NT2/D1 (cell line): ENCODE measurements at regions not wholly inside any gene's neighbourhood (a gene's known extent, or its start where the extent isn't known, plus 50 kb on each side); places are given as distances from the start of the nearest gene placed in this dataset.

Experiments
- SUZ12 ChIP-seq: IDR thresholded peaks from 2 replicates; pipeline ENCODE4 v1.6.1; 2011; ENCODE audit not compliant: insufficient read length, insufficient read depth; ENCODE audit errors: extremely low read depth
- YY1 ChIP-seq: IDR thresholded peaks from 2 replicates; pipeline ENCODE4 v1.6.1; 2011; ENCODE audit not compliant: insufficient read length, insufficient read depth
- ZNF274 ChIP-seq: IDR thresholded peaks from 2 replicates; pipeline ENCODE4 v1.6.1; 2011; ENCODE audit warnings: mild to moderate bottlenecking, low read depth, low read length

DNA sequence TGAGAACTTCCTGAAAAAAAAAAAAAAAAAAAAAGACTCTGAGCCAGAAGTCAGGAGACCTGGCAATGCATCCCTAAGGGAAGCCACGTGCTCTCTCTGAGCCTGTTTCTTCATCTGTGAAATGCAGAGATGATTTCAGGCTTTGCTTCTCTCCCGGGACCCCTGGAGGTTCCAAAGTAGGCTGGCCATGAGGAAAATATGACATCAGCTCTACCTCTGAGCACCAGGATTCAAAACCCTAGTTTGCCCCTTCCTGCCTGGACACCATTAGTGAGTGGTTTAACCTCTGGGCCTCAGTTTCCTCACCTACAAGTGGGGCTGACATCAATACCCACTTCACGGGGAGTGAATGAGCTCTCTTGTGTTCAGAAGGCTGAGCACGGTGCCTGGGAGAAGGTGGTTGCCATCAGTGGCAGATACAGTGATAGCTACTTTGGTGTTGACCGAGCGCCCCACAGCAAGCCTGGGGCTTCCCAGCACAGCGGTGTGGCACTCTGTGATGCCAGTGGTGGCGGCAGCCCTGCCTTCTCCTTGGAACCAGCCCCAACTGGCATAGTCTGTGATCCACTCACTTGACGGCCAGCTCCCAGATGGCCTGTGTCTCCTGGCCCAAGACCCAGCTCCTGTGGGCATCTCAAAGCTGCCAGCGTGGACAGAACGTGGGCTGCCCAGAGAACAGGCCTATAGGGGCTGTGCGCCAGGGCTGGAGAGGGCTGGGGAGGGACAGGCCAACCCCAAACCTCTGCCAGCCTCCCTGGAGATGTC, 153.1 kb upstream of the UNC5B start:
- TF ChIP-seq SUZ12, result no peak
- TF ChIP-seq YY1, result no peak
- no peak for TF ChIP-seq ZNF274
